GM23338 (cell line): ENCODE measurements at regions not wholly inside any gene's neighbourhood (a gene's known extent, or its start where the extent isn't known, plus 50 kb on each side); places are given as distances from the start of the nearest gene placed in this dataset.

Experiments used
- ATAC-seq: fragments of 200-7000 bp; cut with Tn5 transposase; 3 replicates; pipeline ENCODE4 v1.9.1; 2020
- DNase-seq: peaks from one replicate; pipeline ENCODE4 v3.0.0-alpha.2; 2015; ENCODE audit warnings: low spot score
- H2AFZ ChIP-seq: fragments of 200-600 bp; sonication (generic); 2 replicates; pipeline ENCODE4 v1.8.0; 2016; ENCODE audit warnings: antibody characterized with exemption, mild to moderate bottlenecking, moderate library complexity
- H3F3A ChIP-seq: fragments of 200-600 bp; sonication (generic); replicated peaks from 2 replicates; pipeline ENCODE4 v1.8.0; 2017; ENCODE audit warnings: antibody characterized with exemption, mixed run types, low read depth
- H3K27ac ChIP-seq: fragments of 200-600 bp; sonication (generic); 2 replicates; pipeline ENCODE4 v1.6.1; 2016; ENCODE audit warnings: low read depth
- H3K27me3 ChIP-seq: fragments of 200-600 bp; sonication (generic); 2 replicates; pipeline ENCODE4 v1.8.0; 2016; ENCODE audit warnings: mild to moderate bottlenecking, mixed run types, moderate library complexity; ENCODE audit not compliant: insufficient read depth
- H3K36me3 ChIP-seq: fragments of 200-600 bp; sonication (generic); 2 replicates; pipeline ENCODE4 v1.8.0; 2016; ENCODE audit warnings: mild to moderate bottlenecking; ENCODE audit not compliant: insufficient read depth
- H3K4me1 ChIP-seq: fragments of 200-600 bp; sonication (generic); 2 replicates; pipeline ENCODE4 v1.8.0; 2016; ENCODE audit warnings: mild to moderate bottlenecking, moderate library complexity; ENCODE audit not compliant: insufficient read depth
- H3K4me2 ChIP-seq: fragments of 200-600 bp; sonication (generic); 2 replicates; pipeline ENCODE4 v1.7.1; 2017; ENCODE audit warnings: mixed run types
- H3K4me3 ChIP-seq: fragments of 200-600 bp; sonication (generic); 2 replicates; pipeline ENCODE4 v1.6.1; 2016; ENCODE audit warnings: mixed run types
- H3K79me2 ChIP-seq: fragments of 200-600 bp; sonication (generic); replicated peaks from 2 replicates; pipeline ENCODE4 v1.8.0; 2017; ENCODE audit warnings: mild to moderate bottlenecking; ENCODE audit not compliant: insufficient read depth
- H3K9me2 ChIP-seq: fragments of 200-600 bp; sonication (generic); 2 replicates; pipeline ENCODE4 v1.8.0; 2017; ENCODE audit not compliant: insufficient read depth
- H4K20me1 ChIP-seq: fragments of 200-600 bp; sonication (generic); replicated peaks from 2 replicates; pipeline ENCODE4 v1.8.0; 2017; ENCODE audit warnings: mild to moderate bottlenecking; ENCODE audit not compliant: insufficient read depth
- H3K27ac Mint-ChIP-seq: 2 replicates; pipeline ENCODE4 v1.8.0; 2020; ENCODE audit warnings: inconsistent platforms, mild to moderate bottlenecking, moderate library complexity, mixed read lengths
- H3K27me3 Mint-ChIP-seq: 3 replicates; pipeline ENCODE4 v1.8.0; 2022; ENCODE audit warnings: low read depth, mild to moderate bottlenecking, moderate library complexity, mixed read lengths, inconsistent platforms; ENCODE audit not compliant: insufficient read depth, poor library complexity
- H3K36me3 Mint-ChIP-seq: 3 replicates; pipeline ENCODE4 v1.8.0; 2021; ENCODE audit warnings: low read depth, mild to moderate bottlenecking, inconsistent platforms, moderate library complexity, mixed read lengths
- H3K4me1 Mint-ChIP-seq: 3 replicates; pipeline ENCODE4 v1.8.0; 2020; ENCODE audit warnings: mild to moderate bottlenecking, inconsistent platforms, mixed read lengths
- H3K4me3 Mint-ChIP-seq: 3 replicates; pipeline ENCODE4 v1.8.0; 2021; ENCODE audit warnings: moderate library complexity, mild to moderate bottlenecking, inconsistent platforms, mixed read lengths
- H3K9me3 Mint-ChIP-seq: 3 replicates; pipeline ENCODE4 v1.8.0; 2020; ENCODE audit warnings: moderate library complexity, mild to moderate bottlenecking, inconsistent platforms, mixed read lengths
- CREB1 ChIP-seq: fragments of 250-450 bp; sonication (Bioruptor Pico); IDR thresholded peaks from 2 replicates; pipeline ENCODE4 v1.5.0; 2020; ENCODE audit warnings: low read depth, mild to moderate bottlenecking, moderate library complexity
- CTCF ChIP-seq, 2 experiments: fragments of 200-600 bp in 1 of 2; sonication (generic) in 1 of 2; conservative IDR thresholded peaks; 2 replicates each; pipeline versions ENCODE4 v1.5.1 to v1.6.1; 2016 to 2017; ENCODE audit warnings: antibody characterized with exemption in 2 of 2, low read depth in 2 of 2, mild to moderate bottlenecking in 2 of 2, moderate library complexity in 1 of 2
- EZH2 ChIP-seq: fragments of 200-600 bp; sonication (generic); IDR thresholded peaks from one replicate; pipeline ENCODE4 v1.8.0; 2017; ENCODE audit warnings: antibody characterized with exemption, mild to moderate bottlenecking, low read depth; ENCODE audit not compliant: unreplicated experiment
- EZH2phosphoT487 ChIP-seq: fragments of 200-600 bp; sonication (generic); IDR thresholded peaks from one replicate; pipeline ENCODE4 v1.8.1; 2018; ENCODE audit warnings: antibody characterized with exemption; ENCODE audit not compliant: unreplicated experiment
- JUNB ChIP-seq: IDR thresholded peaks from one replicate; pipeline ENCODE4 v1.6.1; 2016; ENCODE audit warnings: antibody characterized with exemption; ENCODE audit not compliant: unreplicated experiment
- NANOG ChIP-seq: IDR thresholded peaks from 2 replicates; pipeline ENCODE4 v1.6.1; 2016; ENCODE audit warnings: antibody characterized with exemption, borderline replicate concordance
- POLR2AphosphoS5 ChIP-seq: IDR thresholded peaks from 2 replicates; pipeline ENCODE4 v1.6.1; 2016; ENCODE audit warnings: antibody characterized with exemption, low read depth
- REST ChIP-seq: IDR thresholded peaks from one replicate; pipeline ENCODE4 v1.6.1; 2018; ENCODE audit warnings: antibody characterized with exemption; ENCODE audit not compliant: unreplicated experiment
- STAT1 ChIP-seq: IDR thresholded peaks from one replicate; pipeline ENCODE4 v1.6.1; 2016; ENCODE audit warnings: antibody characterized with exemption; ENCODE audit not compliant: unreplicated experiment
- ZNF114 ChIP-seq: fragments of 250-450 bp; sonication (Bioruptor Pico); IDR thresholded peaks from 2 replicates; pipeline ENCODE4 v1.5.0; 2020; ENCODE audit warnings: mild to moderate bottlenecking, moderate library complexity
- ZNF331 ChIP-seq: fragments of 250-450 bp; sonication (Bioruptor Pico); IDR thresholded peaks from 2 replicates; pipeline ENCODE4 v1.5.0; 2020; ENCODE audit warnings: low read depth, mild to moderate bottlenecking, moderate library complexity
- TF ChIP-seq, protein P1 (sequence below): fragments of 250-450 bp; sonication (Bioruptor Pico); IDR thresholded peaks from 2 replicates; pipeline ENCODE4 v1.5.0; 2020; ENCODE audit warnings: mild to moderate bottlenecking, moderate library complexity
- TF ChIP-seq, protein P2 (sequence below): IDR thresholded peaks from 2 replicates; pipeline ENCODE4 v1.6.1; 2016; ENCODE audit warnings: antibody characterized with exemption

- TF ChIP-seq REST: no peak
- no peak for TF ChIP-seq EZH2
- no peak for TF ChIP-seq CREB1 (CRISPR knock-in tag)
- TF ChIP-seq EZH2phosphoT487: no peak
- no peak for TF ChIP-seq JUNB
- no peak for TF ChIP-seq ZNF331 (CRISPR knock-in tag)
- TF ChIP-seq ZNF114 (CRISPR knock-in tag): no peak
- TF ChIP-seq CTCF (conservative IDR thresholded peaks at IDR 0.05; ENCODE audit: low read depth in 2 of 2): no peak
- TF ChIP-seq NANOG: no peak
These were observed 401.3 kb downstream of the ZFHX3 start (continued) for GRCh38 chr16:72646615-72647014.

- H3K79me2 ChIP-seq: peaks cover 28% of the 10 kb centered on the region
- no peaks in the 10 kb centered on the region for H3K9me2 ChIP-seq
- DNase-seq (peak; percentile 33), ATAC-seq (no peak)
- H4K20me1 ChIP-seq: no peaks in the 10 kb centered on the region
- peaks cover 19% of the 10 kb centered on the region for H3K4me1 Mint-ChIP-seq
- no peaks in the 10 kb centered on the region for H3F3A ChIP-seq
- no peak overlapping the region for H3K4me3 ChIP-seq
- H3K4me2 ChIP-seq: peak overlapping the region; percentile 51; the same call in 1 of the 2 replicates
- no peak overlapping the region for H3K27ac ChIP-seq
- peaks cover 12% of the 10 kb centered on the region; the same call in 2 of the 3 replicates for H3K9me3 Mint-ChIP-seq
- no peaks in the 10 kb centered on the region for H3K27me3 Mint-ChIP-seq
- H3K4me1 ChIP-seq: peaks cover 10% of the 10 kb centered on the region; the same call in 1 of the 2 replicates
- H3K4me3 Mint-ChIP-seq: no peak overlapping the region
- no peaks in the 10 kb centered on the region for H3K27me3 ChIP-seq
- H3K36me3 ChIP-seq: no peaks in the 10 kb centered on the region
- H2AFZ ChIP-seq: no peak overlapping the region
- H3K27ac Mint-ChIP-seq: peak overlapping the region; percentile 61
- H3K36me3 Mint-ChIP-seq: peaks cover 8% of the 10 kb centered on the region
- TF ChIP-seq ZNF331 (CRISPR knock-in tag) (no peak), EZH2 (no peak), STAT1 (no peak), ZNF114 (CRISPR knock-in tag) (no peak), CREB1 (CRISPR knock-in tag) (no peak), POLR2AphosphoS5 (no peak)
- TF ChIP-seq, protein P1, sequence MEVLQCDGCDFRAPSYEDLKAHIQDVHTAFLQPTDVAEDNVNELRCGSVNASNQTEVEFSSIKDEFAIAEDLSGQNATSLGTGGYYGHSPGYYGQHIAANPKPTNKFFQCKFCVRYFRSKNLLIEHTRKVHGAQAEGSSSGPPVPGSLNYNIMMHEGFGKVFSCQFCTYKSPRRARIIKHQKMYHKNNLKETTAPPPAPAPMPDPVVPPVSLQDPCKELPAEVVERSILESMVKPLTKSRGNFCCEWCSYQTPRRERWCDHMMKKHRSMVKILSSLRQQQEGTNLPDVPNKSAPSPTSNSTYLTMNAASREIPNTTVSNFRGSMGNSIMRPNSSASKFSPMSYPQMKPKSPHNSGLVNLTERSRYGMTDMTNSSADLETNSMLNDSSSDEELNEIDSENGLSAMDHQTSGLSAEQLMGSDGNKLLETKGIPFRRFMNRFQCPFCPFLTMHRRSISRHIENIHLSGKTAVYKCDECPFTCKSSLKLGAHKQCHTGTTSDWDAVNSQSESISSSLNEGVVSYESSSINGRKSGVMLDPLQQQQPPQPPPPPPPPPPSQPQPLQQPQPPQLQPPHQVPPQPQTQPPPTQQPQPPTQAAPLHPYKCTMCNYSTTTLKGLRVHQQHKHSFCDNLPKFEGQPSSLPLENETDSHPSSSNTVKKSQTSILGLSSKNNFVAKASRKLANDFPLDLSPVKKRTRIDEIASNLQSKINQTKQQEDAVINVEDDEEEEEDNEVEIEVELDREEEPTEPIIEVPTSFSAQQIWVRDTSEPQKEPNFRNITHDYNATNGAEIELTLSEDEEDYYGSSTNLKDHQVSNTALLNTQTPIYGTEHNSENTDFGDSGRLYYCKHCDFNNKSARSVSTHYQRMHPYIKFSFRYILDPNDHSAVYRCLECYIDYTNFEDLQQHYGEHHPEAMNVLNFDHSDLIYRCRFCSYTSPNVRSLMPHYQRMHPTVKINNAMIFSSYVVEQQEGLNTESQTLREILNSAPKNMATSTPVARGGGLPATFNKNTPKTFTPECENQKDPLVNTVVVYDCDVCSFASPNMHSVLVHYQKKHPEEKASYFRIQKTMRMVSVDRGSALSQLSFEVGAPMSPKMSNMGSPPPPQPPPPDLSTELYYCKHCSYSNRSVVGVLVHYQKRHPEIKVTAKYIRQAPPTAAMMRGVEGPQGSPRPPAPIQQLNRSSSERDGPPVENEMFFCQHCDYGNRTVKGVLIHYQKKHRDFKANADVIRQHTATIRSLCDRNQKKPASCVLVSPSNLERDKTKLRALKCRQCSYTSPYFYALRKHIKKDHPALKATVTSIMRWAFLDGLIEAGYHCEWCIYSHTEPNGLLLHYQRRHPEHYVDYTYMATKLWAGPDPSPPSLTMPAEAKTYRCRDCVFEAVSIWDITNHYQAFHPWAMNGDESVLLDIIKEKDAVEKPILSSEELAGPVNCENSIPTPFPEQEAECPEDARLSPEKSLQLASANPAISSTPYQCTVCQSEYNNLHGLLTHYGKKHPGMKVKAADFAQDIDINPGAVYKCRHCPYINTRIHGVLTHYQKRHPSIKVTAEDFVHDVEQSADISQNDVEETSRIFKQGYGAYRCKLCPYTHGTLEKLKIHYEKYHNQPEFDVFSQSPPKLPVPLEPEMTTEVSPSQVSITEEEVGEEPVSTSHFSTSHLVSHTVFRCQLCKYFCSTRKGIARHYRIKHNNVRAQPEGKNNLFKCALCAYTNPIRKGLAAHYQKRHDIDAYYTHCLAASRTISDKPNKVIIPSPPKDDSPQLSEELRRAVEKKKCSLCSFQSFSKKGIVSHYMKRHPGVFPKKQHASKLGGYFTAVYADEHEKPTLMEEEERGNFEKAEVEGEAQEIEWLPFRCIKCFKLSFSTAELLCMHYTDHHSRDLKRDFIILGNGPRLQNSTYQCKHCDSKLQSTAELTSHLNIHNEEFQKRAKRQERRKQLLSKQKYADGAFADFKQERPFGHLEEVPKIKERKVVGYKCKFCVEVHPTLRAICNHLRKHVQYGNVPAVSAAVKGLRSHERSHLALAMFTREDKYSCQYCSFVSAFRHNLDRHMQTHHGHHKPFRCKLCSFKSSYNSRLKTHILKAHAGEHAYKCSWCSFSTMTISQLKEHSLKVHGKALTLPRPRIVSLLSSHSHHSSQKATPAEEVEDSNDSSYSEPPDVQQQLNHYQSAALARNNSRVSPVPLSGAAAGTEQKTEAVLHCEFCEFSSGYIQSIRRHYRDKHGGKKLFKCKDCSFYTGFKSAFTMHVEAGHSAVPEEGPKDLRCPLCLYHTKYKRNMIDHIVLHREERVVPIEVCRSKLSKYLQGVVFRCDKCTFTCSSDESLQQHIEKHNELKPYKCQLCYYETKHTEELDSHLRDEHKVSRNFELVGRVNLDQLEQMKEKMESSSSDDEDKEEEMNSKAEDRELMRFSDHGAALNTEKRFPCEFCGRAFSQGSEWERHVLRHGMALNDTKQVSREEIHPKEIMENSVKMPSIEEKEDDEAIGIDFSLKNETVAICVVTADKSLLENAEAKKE (CRISPR knock-in tag): no peak
- TF ChIP-seq, protein P2, sequence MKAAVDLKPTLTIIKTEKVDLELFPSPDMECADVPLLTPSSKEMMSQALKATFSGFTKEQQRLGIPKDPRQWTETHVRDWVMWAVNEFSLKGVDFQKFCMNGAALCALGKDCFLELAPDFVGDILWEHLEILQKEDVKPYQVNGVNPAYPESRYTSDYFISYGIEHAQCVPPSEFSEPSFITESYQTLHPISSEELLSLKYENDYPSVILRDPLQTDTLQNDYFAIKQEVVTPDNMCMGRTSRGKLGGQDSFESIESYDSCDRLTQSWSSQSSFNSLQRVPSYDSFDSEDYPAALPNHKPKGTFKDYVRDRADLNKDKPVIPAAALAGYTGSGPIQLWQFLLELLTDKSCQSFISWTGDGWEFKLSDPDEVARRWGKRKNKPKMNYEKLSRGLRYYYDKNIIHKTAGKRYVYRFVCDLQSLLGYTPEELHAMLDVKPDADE: no peak
These were observed 402.4 kb downstream of the ZFHX3 start for GRCh38 chr16:72645538-72645937.
